CD4-positive, alpha-beta memory T cell (primary cell): ENCODE measurements at regions not wholly inside any gene's neighbourhood (a gene's known extent, or its start where the extent isn't known, plus 50 kb on each side); places are given as distances from the start of the nearest gene placed in this dataset.

Source experiments
- CTCF ChIA-PET: fragments of 350-600 bp; sonication (Branson Sonifier 250); formaldehyde crosslinking; loops from one replicate; lab custom pipeline; 2021; ENCODE audit warnings: inconsistent platforms; ENCODE audit not compliant: partially characterized antibody; lab: Charles Lee
- POLR2A ChIA-PET: fragments of 350-600 bp; sonication (Branson Sonifier 250); formaldehyde crosslinking; loops from one replicate; lab custom pipeline; 2021; ENCODE audit not compliant: partially characterized antibody; lab: Charles Lee
- DNase-seq, 5 donors: peaks; one replicate each; pipeline versions ENCODE4 v3.0.0 to v3.0.0-alpha.2; 2020 to 2022; ENCODE audit warnings: mixed read lengths in 1 of 5
- H3K27ac ChIP-seq: one replicate; pipeline ENCODE4 v1.7.0; 2013; ENCODE audit warnings: low read depth, low read length
- H3K27me3 ChIP-seq: 2 replicates; pipeline ENCODE4 v1.7.0; 2013; ENCODE audit warnings: mild to moderate bottlenecking, low read length, moderate library complexity; ENCODE audit not compliant: insufficient read depth
- H3K36me3 ChIP-seq: 2 replicates; pipeline ENCODE4 v1.7.0; 2013; ENCODE audit warnings: mild to moderate bottlenecking, low read length, moderate library complexity; ENCODE audit not compliant: insufficient read depth
- H3K4me1 ChIP-seq: 2 replicates; pipeline ENCODE4 v1.7.0; 2013; ENCODE audit warnings: mild to moderate bottlenecking, low read length, moderate library complexity; ENCODE audit not compliant: insufficient read depth
- H3K4me3 ChIP-seq, 2 donors: one replicate each; pipeline ENCODE4 v1.7.0; 2013; ENCODE audit warnings: low read length in 2 of 2, mild to moderate bottlenecking in 1 of 2
- H3K9me3 ChIP-seq, 2 donors: one replicate each; pipeline ENCODE4 v1.7.0; 2013; ENCODE audit warnings: low read length in 2 of 2, control low read depth in 1 of 2; ENCODE audit not compliant: control insufficient read depth in 1 of 2
- H3K27ac Mint-ChIP-seq, 7 donors: one replicate each; pipeline ENCODE4 v1.8.0; 2020 to 2021; ENCODE audit warnings: mixed read lengths in 7 of 7, mild to moderate bottlenecking in 6 of 7, inconsistent platforms in 3 of 7, moderate library complexity in 3 of 7
- H3K27me3 Mint-ChIP-seq, 2 donors: one replicate each; pipeline ENCODE4 v1.8.0; 2020 to 2021; ENCODE audit warnings: mixed read lengths in 2 of 2
- H3K36me3 Mint-ChIP-seq, 2 donors: one replicate each; pipeline ENCODE4 v1.8.0; 2020 to 2021; ENCODE audit warnings: mixed read lengths in 2 of 2, inconsistent platforms in 1 of 2, mild to moderate bottlenecking in 1 of 2
- H3K4me1 Mint-ChIP-seq, 4 donors: one replicate each; pipeline ENCODE4 v1.8.0; 2020 to 2021; ENCODE audit warnings: mixed read lengths in 4 of 4, mild to moderate bottlenecking in 1 of 4
- H3K4me3 Mint-ChIP-seq, 8 donors: one replicate each; pipeline ENCODE4 v1.8.0; 2020 to 2021; ENCODE audit warnings: mixed read lengths in 8 of 8, mild to moderate bottlenecking in 7 of 8, moderate library complexity in 6 of 8, inconsistent platforms in 3 of 8
- H3K9me3 Mint-ChIP-seq, 8 donors: one replicate each; pipeline ENCODE4 v1.8.0; 2020 to 2021; ENCODE audit warnings: mixed read lengths in 8 of 8, mild to moderate bottlenecking in 5 of 8, inconsistent platforms in 3 of 8, moderate library complexity in 1 of 8
- intact Hi-C: fragments of 100-400 bp; cut with micrococcal nuclease; formaldehyde crosslinking; loops from one replicate; pipeline ENCODE4 v1.15.1; 2023

DNA sequence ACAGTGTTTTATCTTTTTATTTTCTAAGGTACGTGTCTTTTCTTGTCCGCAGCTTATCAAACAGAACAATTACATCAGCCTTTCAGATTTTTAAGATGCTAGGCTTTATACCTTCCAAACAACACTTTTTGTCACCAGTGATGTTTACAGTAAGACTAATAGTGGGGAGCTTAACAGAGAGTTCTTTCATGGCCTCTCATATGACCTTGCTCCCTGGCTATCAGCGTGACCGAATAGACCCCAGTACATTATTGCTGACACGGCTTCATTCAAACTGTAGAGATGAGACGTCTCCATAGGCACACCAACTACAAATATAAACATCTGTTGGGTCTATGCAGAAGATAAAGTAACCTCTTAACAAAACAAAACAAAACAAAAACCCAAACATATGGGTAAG lies 477.6 kb upstream of the KCNMB2 start:
- no peaks in the 10 kb centered on the region for H3K4me1 ChIP-seq
- H3K36me3 Mint-ChIP-seq = no peaks in the 10 kb centered on the region
- H3K9me3 ChIP-seq = no peaks in the 10 kb centered on the region
- H3K27ac Mint-ChIP-seq = no peak overlapping the region
- ChIA-PET POLR2A (no interaction called here), CTCF (no interaction called here)
- peaks cover 0 to 2% (median 0%) of the 10 kb centered on the region in 8 donors for H3K9me3 Mint-ChIP-seq
- no peak overlapping the region for H3K4me3 Mint-ChIP-seq
- H3K4me3 ChIP-seq = no peak overlapping the region
- intact Hi-C loops = no loop called here
- no peaks in the 10 kb centered on the region for H3K27me3 Mint-ChIP-seq
- no peaks in the 10 kb centered on the region for H3K4me1 Mint-ChIP-seq
- H3K27ac ChIP-seq = no peak overlapping the region
- no peak for DNase-seq
- H3K27me3 ChIP-seq = no peaks in the 10 kb centered on the region
- no peaks in the 10 kb centered on the region for H3K36me3 ChIP-seq

DNA sequence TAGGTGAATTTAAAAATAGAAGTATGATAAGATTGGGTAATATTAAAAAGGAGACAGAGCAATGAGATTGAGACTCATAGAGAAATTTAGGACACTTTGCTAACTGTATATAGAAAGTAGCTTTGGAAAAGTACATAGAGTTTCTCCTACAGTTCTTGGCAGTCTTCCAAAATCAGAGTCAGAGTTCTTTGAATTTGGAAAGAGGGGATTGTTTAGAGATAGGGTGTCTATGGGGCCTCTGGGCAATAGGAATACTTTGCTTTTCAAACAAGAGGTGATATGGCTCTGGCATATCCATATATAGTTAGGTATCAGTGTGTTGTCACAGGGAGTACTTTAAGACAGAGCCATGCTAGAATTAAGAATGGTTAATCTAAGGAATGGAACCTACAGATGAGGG lies 477.1 kb upstream of the KCNMB2 start:
- H3K27ac Mint-ChIP-seq = no peak overlapping the region
- CTCF ChIA-PET = no interaction called here
- intact Hi-C loops = no loop called here
- POLR2A ChIA-PET = no interaction called here
- no peak overlapping the region for H3K4me3 Mint-ChIP-seq
- H3K4me1 ChIP-seq = no peaks in the 10 kb centered on the region
- H3K9me3 Mint-ChIP-seq = peaks cover 0 to 2% (median 0%) of the 10 kb centered on the region in 8 donors
- H3K27ac ChIP-seq = no peak overlapping the region
- no peaks in the 10 kb centered on the region for H3K36me3 ChIP-seq
- no peaks in the 10 kb centered on the region for H3K9me3 ChIP-seq
- H3K36me3 Mint-ChIP-seq = no peaks in the 10 kb centered on the region
- DNase-seq = no peak
- H3K27me3 Mint-ChIP-seq = no peaks in the 10 kb centered on the region
- no peaks in the 10 kb centered on the region for H3K27me3 ChIP-seq
- no peak overlapping the region for H3K4me3 ChIP-seq
- H3K4me1 Mint-ChIP-seq = no peaks in the 10 kb centered on the region

DNA sequence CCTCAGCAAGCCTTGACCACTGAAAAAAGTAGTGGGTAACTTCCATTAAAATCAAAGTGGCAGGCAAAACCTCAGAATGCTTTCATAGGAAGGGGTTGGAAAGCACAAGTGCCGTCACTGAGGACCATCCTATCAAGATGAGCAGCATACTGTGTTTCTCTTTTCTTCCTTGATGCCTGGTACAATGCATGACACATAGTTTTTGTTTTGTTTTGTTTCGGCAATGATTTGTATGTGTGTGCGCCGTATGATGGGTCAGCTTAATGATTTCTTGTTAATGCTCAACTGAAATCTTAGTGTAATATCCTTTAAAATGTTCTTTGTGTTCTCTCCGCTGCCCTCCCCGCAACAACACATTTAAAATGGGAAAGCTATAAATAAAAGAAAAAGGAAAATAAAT lies 476.4 kb upstream of the KCNMB2 start:
- no peaks in the 10 kb centered on the region for H3K9me3 ChIP-seq
- H3K4me1 Mint-ChIP-seq = no peaks in the 10 kb centered on the region
- H3K27ac ChIP-seq = no peak overlapping the region
- H3K27me3 Mint-ChIP-seq = no peaks in the 10 kb centered on the region
- H3K27me3 ChIP-seq = no peaks in the 10 kb centered on the region
- H3K9me3 Mint-ChIP-seq = peaks cover 0 to 2% (median 0%) of the 10 kb centered on the region in 8 donors
- no peak overlapping the region for H3K4me3 ChIP-seq
- H3K4me1 ChIP-seq = no peaks in the 10 kb centered on the region
- CTCF ChIA-PET = no interaction called here
- H3K4me3 Mint-ChIP-seq = no peak overlapping the region
- POLR2A ChIA-PET = no interaction called here
- intact Hi-C loops = no loop called here
- no peaks in the 10 kb centered on the region for H3K36me3 Mint-ChIP-seq
- no peaks in the 10 kb centered on the region for H3K36me3 ChIP-seq
- no peak for DNase-seq
- H3K27ac Mint-ChIP-seq = no peak overlapping the region

DNA sequence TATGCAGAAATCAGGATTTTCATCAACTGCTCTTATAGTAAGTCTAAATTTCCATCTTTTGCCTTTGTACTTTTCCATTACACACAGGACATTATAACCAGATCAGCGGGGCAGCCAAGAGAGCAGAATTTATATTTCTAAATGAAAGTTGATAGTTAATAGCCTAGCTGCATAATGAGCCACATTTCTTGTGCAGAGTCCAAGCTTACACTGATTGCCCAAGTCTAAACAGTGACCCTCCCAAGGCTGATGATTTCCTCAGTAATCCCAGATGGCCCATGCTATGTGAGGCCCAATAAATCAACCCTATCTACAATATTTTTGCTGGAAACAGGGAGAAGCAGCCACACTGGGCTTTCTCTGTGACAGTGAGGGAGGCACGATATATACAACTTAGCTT lies 475.8 kb upstream of the KCNMB2 start:
- ChIA-PET CTCF (no interaction called here), POLR2A (no interaction called here)
- Mint-ChIP-seq H3K4me3 (no peak overlapping the region), H3K36me3 (no peaks in the 10 kb centered on the region), H3K27ac (no peak overlapping the region), H3K27me3 (no peaks in the 10 kb centered on the region), H3K9me3 (peaks cover 0 to 2% (median 0%) of the 10 kb centered on the region in 8 donors), H3K4me1 (no peaks in the 10 kb centered on the region)
- Histone ChIP-seq H3K27ac (no peak overlapping the region), H3K4me1 (no peaks in the 10 kb centered on the region), H3K27me3 (no peaks in the 10 kb centered on the region), H3K4me3 (no peak overlapping the region), H3K9me3 (no peaks in the 10 kb centered on the region), H3K36me3 (no peaks in the 10 kb centered on the region)
- intact Hi-C loops = no loop called here
- no peak for DNase-seq

DNA sequence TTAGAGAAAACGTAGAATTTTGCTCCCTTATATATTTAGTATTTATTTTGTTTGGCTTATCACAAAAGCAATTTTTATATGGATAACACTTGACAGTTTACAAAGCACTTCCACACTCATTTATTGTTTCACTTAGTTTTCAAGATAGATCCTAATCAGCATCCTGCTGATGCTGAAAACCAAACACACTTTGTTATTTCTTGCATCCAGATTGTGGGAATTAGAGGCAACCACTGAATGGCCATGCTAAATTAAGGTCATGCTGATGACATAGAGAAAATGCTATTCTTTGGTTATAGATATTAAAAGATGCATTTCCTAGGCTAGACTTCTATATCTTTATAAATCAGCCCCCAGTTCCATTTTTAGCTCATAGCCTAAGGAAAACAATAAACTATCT lies 474.1 kb upstream of the KCNMB2 start:
- H3K9me3 ChIP-seq = no peaks in the 10 kb centered on the region
- H3K36me3 Mint-ChIP-seq = no peaks in the 10 kb centered on the region
- no peaks in the 10 kb centered on the region for H3K27me3 ChIP-seq
- no peak for DNase-seq
- no peak overlapping the region for H3K4me3 ChIP-seq
- no peaks in the 10 kb centered on the region for H3K4me1 ChIP-seq
- intact Hi-C loops = no loop called here
- no peaks in the 10 kb centered on the region for H3K36me3 ChIP-seq
- ChIA-PET POLR2A (no interaction called here), CTCF (no interaction called here)
- no peak overlapping the region for H3K27ac Mint-ChIP-seq
- no peaks in the 10 kb centered on the region for H3K4me1 Mint-ChIP-seq
- H3K9me3 Mint-ChIP-seq = peaks cover 0 to 3% (median 0%) of the 10 kb centered on the region in 8 donors
- H3K27me3 Mint-ChIP-seq = no peaks in the 10 kb centered on the region
- H3K27ac ChIP-seq = no peak overlapping the region
- no peak overlapping the region for H3K4me3 Mint-ChIP-seq

DNA sequence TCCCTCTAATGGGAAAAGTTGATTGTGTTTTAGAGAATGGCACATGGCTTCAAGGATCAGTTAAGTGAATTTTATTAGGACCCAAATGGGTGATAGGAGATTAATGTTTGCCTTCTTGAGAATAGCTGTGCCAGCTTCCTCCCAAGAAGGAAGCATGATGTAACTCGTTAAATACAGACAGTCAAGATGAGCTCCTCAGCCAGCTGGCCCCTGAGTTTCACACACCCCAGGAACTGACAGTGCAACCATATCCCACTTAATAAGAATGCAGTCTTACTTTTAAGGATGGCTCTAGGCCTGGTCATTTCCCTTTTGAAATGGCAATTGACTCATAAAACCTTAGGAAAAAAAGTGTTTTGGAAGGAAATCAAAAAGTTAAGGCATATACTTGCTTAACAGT lies 472.8 kb upstream of the KCNMB2 start:
- Histone ChIP-seq H3K36me3 (no peaks in the 10 kb centered on the region), H3K4me1 (no peaks in the 10 kb centered on the region), H3K27me3 (no peaks in the 10 kb centered on the region), H3K27ac (no peak overlapping the region), H3K4me3 (no peak overlapping the region), H3K9me3 (no peaks in the 10 kb centered on the region)
- ChIA-PET POLR2A (no interaction called here), CTCF (interaction anchor here (1.5 kb wide), 1 partner anchor 9 kb away, joined by 4 read pairs; no protein-coding TSS in a partner anchor)
- no peak overlapping the region for H3K27ac Mint-ChIP-seq
- DNase-seq = no peak
- H3K9me3 Mint-ChIP-seq = peaks cover 0 to 3% (median 0%) of the 10 kb centered on the region in 8 donors
- no peaks in the 10 kb centered on the region for H3K36me3 Mint-ChIP-seq
- H3K4me1 Mint-ChIP-seq = no peaks in the 10 kb centered on the region
- no peak overlapping the region for H3K4me3 Mint-ChIP-seq
- H3K27me3 Mint-ChIP-seq = no peaks in the 10 kb centered on the region
- intact Hi-C loops = no loop called here

DNA sequence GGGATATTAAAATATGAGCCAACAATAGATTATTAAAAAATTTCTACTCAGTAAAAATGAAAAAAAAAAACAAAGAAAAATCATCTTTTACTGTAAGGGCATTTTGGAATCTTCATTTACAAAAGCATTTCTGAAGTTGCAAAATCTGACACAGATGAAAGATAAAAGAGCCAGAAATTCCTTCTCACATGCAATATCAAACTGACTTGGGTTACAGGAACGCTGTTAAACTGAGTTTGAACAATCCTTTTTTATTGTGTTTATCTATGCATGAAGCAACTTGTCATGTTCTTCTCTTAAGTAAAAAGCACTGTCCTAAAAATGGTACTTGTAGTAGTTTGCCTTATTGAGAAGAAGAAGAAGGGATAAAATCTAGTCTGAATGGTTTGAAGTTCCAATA lies 468.5 kb upstream of the KCNMB2 start:
- peaks cover 0 to 3% of the 10 kb centered on the region in 2 donors for H3K27me3 Mint-ChIP-seq
- H3K27me3 ChIP-seq = no peaks in the 10 kb centered on the region

More for the DNA sequence above, 468.5 kb upstream of the KCNMB2 start:
- H3K4me1 ChIP-seq = no peaks in the 10 kb centered on the region
- DNase-seq = no peak
- intact Hi-C loops = no loop called here
- H3K4me3 ChIP-seq = no peak overlapping the region
- no peak overlapping the region for H3K4me3 Mint-ChIP-seq
- H3K9me3 ChIP-seq = no peaks in the 10 kb centered on the region
- no peak overlapping the region for H3K27ac Mint-ChIP-seq
- H3K4me1 Mint-ChIP-seq = no peaks in the 10 kb centered on the region
- ChIA-PET POLR2A (no interaction called here), CTCF (interaction anchor here (1.2 kb wide), 1 partner anchor 12 kb away, joined by 3 read pairs; no protein-coding TSS in a partner anchor)
- no peak overlapping the region for H3K27ac ChIP-seq
- no peaks in the 10 kb centered on the region for H3K36me3 ChIP-seq
- no peaks in the 10 kb centered on the region for H3K36me3 Mint-ChIP-seq
- H3K9me3 Mint-ChIP-seq = peaks cover 0 to 3% (median 0%) of the 10 kb centered on the region in 8 donors
